Right forelimb (tissue), 1 donor: ENCODE measurements at regions not wholly inside any gene's neighbourhood (a gene's known extent, or its start where the extent isn't known, plus 50 kb on each side); places are given as distances from the start of the nearest gene placed in this dataset.
"Not testable (repeated sequence)": the region's sequence is repeated elsewhere in the genome, so short reads cannot be mapped to it uniquely, and the experiment has no call there.

Source experiments
- DNase-seq: peaks from one replicate; pipeline ENCODE4 v3.0.0-alpha.2; 2018

GRCh38 chr20:18876394-18876793, 62.8 kb downstream of the SCP2D1 start:
- DNase-seq, result not testable (repeated sequence)

- no peak for DNase-seq
These were observed 65.7 kb downstream of the SCP2D1 start for GRCh38 chr20:18879262-18879661.

GRCh38 chr20:18886756-18887155, 73.2 kb downstream of the SCP2D1 start:
- DNase-seq, result no peak

- no peak for DNase-seq
These were observed 88.6 kb downstream of the SCP2D1 start for GRCh38 chr20:18901980-18902737.

- DNase-seq, result no peak
These were observed 90.6 kb downstream of the SCP2D1 start for GRCh38 chr20:18904192-18904591.

GRCh38 chr20:18904624-18905023, 91.0 kb downstream of the SCP2D1 start:
- DNase-seq, result no peak

GRCh38 chr20:18906046-18906445, 92.5 kb downstream of the SCP2D1 start:
- no peak for DNase-seq

GRCh38 chr20:18907353-18907752, 93.8 kb downstream of the SCP2D1 start:
- no peak for DNase-seq

GRCh38 chr20:18908109-18908508, 94.5 kb downstream of the SCP2D1 start:
- DNase-seq, result no peak

- no peak for DNase-seq
These were observed 95.7 kb downstream of the SCP2D1 start for GRCh38 chr20:18909254-18909653.

GRCh38 chr20:18913701-18914100, 100.1 kb downstream of the SCP2D1 start:
- DNase-seq, result no peak

- DNase-seq, result no peak
These were observed 101.2 kb downstream of the SCP2D1 start for GRCh38 chr20:18914796-18915195.

GRCh38 chr20:18916886-18917750, 103.5 kb downstream of the SCP2D1 start:
- no peak for DNase-seq

GRCh38 chr20:18919996-18920395, 106.4 kb downstream of the SCP2D1 start:
- no peak for DNase-seq

- DNase-seq, result no peak
These were observed 107.7 kb downstream of the SCP2D1 start for GRCh38 chr20:18921291-18921690.

- DNase-seq, result no peak
These were observed 108.7 kb downstream of the SCP2D1 start for GRCh38 chr20:18922251-18922650.

GRCh38 chr20:18922898-18923297, 109.3 kb downstream of the SCP2D1 start:
- DNase-seq, result no peak

GRCh38 chr20:18926965-18927364, 113.4 kb downstream of the SCP2D1 start:
- no peak for DNase-seq

GRCh38 chr20:18928626-18929025, 115.0 kb downstream of the SCP2D1 start:
- no peak for DNase-seq

- DNase-seq, result no peak
These were observed 116.2 kb downstream of the SCP2D1 start for GRCh38 chr20:18929800-18930199.

- no peak for DNase-seq
These were observed 130.0 kb downstream of the SCP2D1 start for GRCh38 chr20:18943542-18943941.

- DNase-seq, result no peak
These were observed 143.3 kb downstream of the SCP2D1 start for GRCh38 chr20:18956890-18957289.

- DNase-seq, result no peak
These were observed 143.7 kb downstream of the SCP2D1 start for GRCh38 chr20:18957328-18957727.

GRCh38 chr20:18971121-18971520, 157.5 kb downstream of the SCP2D1 start:
- DNase-seq, result no peak
